Stimulated activated naive CD8-positive, alpha-beta T cell treated with anti-CD3 and anti-CD28 coated beads, Interleukin-15, amount 100 ng/mL, for 72 hours (primary cell): ENCODE measurements at regions not wholly inside any gene's neighbourhood (a gene's known extent, or its start where the extent isn't known, plus 50 kb on each side); places are given as distances from the start of the nearest gene placed in this dataset.
A peak's percentile ranks its signal among the peaks of the same experiment; 100 is the strongest.

Experiments used
- ATAC-seq: fragments of 150-1000 bp; cut with Tn5 transposase; 2 replicates; pipeline ENCODE4 v1.10.0; 2021; ENCODE audit warnings: mild to moderate bottlenecking, moderate library complexity
- DNase-seq, 2 donors: peaks; one replicate each; pipeline ENCODE4 v3.0.0; 2021 to 2022
- H3K27ac Mint-ChIP-seq, 2 donors: one replicate each; pipeline ENCODE4 v1.8.0; 2022; ENCODE audit warnings: mild to moderate bottlenecking in 2 of 2, mixed read lengths in 2 of 2, moderate library complexity in 2 of 2
- H3K27me3 Mint-ChIP-seq: one replicate; pipeline ENCODE4 v1.8.0; 2022; ENCODE audit warnings: mixed read lengths
- H3K4me1 Mint-ChIP-seq: one replicate; pipeline ENCODE4 v1.8.0; 2022; ENCODE audit warnings: mild to moderate bottlenecking, mixed read lengths
- H3K4me3 Mint-ChIP-seq, 2 donors: one replicate each; pipeline ENCODE4 v1.8.0; 2022; ENCODE audit warnings: mild to moderate bottlenecking in 2 of 2, mixed read lengths in 2 of 2, moderate library complexity in 1 of 2
- H3K9me3 Mint-ChIP-seq, 2 donors: one replicate each; pipeline ENCODE4 v1.8.0; 2022; ENCODE audit warnings: mixed read lengths in 2 of 2

- ATAC-seq (no peak), DNase-seq (no peak)
- Mint-ChIP-seq H3K27ac (no peak overlapping the region), H3K27me3 (peaks cover 13% of the 10 kb centered on the region), H3K9me3 (no peaks in the 10 kb centered on the region), H3K4me3 (no peak overlapping the region), H3K4me1 (no peaks in the 10 kb centered on the region)
Observed at GRCh38 chr20:54272901-54273488, 65.1 kb downstream of the PFDN4 start.

- no peaks in the 10 kb centered on the region for H3K27me3 Mint-ChIP-seq
- H3K27ac Mint-ChIP-seq = no peak overlapping the region
- no peak for ATAC-seq
- H3K9me3 Mint-ChIP-seq = no peaks in the 10 kb centered on the region
- DNase-seq = no peak
- H3K4me1 Mint-ChIP-seq = no peaks in the 10 kb centered on the region
- no peak overlapping the region for H3K4me3 Mint-ChIP-seq
Observed at GRCh38 chr20:54275359-54276111, 67.6 kb downstream of the PFDN4 start.

- Mint-ChIP-seq H3K9me3 (no peaks in the 10 kb centered on the region), H3K27me3 (no peaks in the 10 kb centered on the region), H3K4me1 (no peaks in the 10 kb centered on the region), H3K4me3 (no peak overlapping the region), H3K27ac (peak overlapping the region in 1 of 2 donors; percentile 41)
- DNase-seq (no peak), ATAC-seq (no peak)
Observed at GRCh38 chr20:54276577-54277169, 68.8 kb downstream of the PFDN4 start.

GRCh38 chr20:54278262-54278661 is 70.4 kb downstream of the PFDN4 start:
- Mint-ChIP-seq H3K27me3 (no peaks in the 10 kb centered on the region), H3K4me3 (no peak overlapping the region), H3K9me3 (peaks cover 0 to 5% of the 10 kb centered on the region in 2 donors), H3K27ac (no peak overlapping the region), H3K4me1 (no peaks in the 10 kb centered on the region)
- DNase-seq (no peak), ATAC-seq (no peak)

- DNase-seq (no peak), ATAC-seq (no peak)
- no peak overlapping the region for H3K27ac Mint-ChIP-seq
- peaks cover 8 to 10% of the 10 kb centered on the region in 2 donors for H3K9me3 Mint-ChIP-seq
- peaks cover 16% of the 10 kb centered on the region for H3K4me1 Mint-ChIP-seq
- peaks cover 3% of the 10 kb centered on the region for H3K27me3 Mint-ChIP-seq
- no peak overlapping the region for H3K4me3 Mint-ChIP-seq
Observed at GRCh38 chr20:54282625-54283024, 74.7 kb downstream of the PFDN4 start.

- Mint-ChIP-seq H3K27ac (peak overlapping the region in 1 of 2 donors; percentile 53), H3K4me3 (no peak overlapping the region), H3K9me3 (peaks cover 10 to 15% of the 10 kb centered on the region in 2 donors), H3K27me3 (peaks cover 8% of the 10 kb centered on the region), H3K4me1 (peaks cover 20% of the 10 kb centered on the region)
- no peak for ATAC-seq
- no peak for DNase-seq
Observed at GRCh38 chr20:54283253-54283652, 75.4 kb downstream of the PFDN4 start.

- Mint-ChIP-seq H3K4me1 (peaks cover 20% of the 10 kb centered on the region), H3K9me3 (peaks cover 10 to 16% of the 10 kb centered on the region in 2 donors), H3K27ac (peak overlapping the region; percentile 97 to 98), H3K27me3 (peaks cover 8% of the 10 kb centered on the region), H3K4me3 (peak overlapping the region; percentile 59 to 76)
- ATAC-seq (peak; percentile 95), DNase-seq (peak; percentile 33 to 47)
Observed at GRCh38 chr20:54284928-54285704, 77.2 kb downstream of the PFDN4 start.

- no peak for ATAC-seq
- peak in 1 of 2 donors; percentile 20 for DNase-seq
- Mint-ChIP-seq H3K4me3 (no peak overlapping the region), H3K4me1 (peaks cover 35% of the 10 kb centered on the region), H3K27ac (no peak overlapping the region), H3K27me3 (peaks cover 31% of the 10 kb centered on the region), H3K9me3 (peaks cover 0 to 9% of the 10 kb centered on the region in 2 donors)
Observed at GRCh38 chr20:54290636-54291035, 82.7 kb downstream of the PFDN4 start.

GRCh38 chr20:54291339-54292010 is 83.6 kb downstream of the PFDN4 start:
- Mint-ChIP-seq H3K9me3 (peaks cover 0 to 9% of the 10 kb centered on the region in 2 donors), H3K27me3 (peaks cover 40% of the 10 kb centered on the region), H3K4me1 (peaks cover 30% of the 10 kb centered on the region), H3K4me3 (no peak overlapping the region), H3K27ac (no peak overlapping the region)
- DNase-seq (no peak), ATAC-seq (no peak)

GRCh38 chr20:54292185-54292584 is 84.3 kb downstream of the PFDN4 start:
- no peak overlapping the region for H3K4me3 Mint-ChIP-seq
- peaks cover 0 to 9% of the 10 kb centered on the region in 2 donors for H3K9me3 Mint-ChIP-seq
- H3K27ac Mint-ChIP-seq = peak overlapping the region in 1 of 2 donors; percentile 30
- DNase-seq (no peak), ATAC-seq (no peak)
- H3K4me1 Mint-ChIP-seq = peaks cover 30% of the 10 kb centered on the region
- H3K27me3 Mint-ChIP-seq = peaks cover 47% of the 10 kb centered on the region

GRCh38 chr20:54293526-54293925 is 85.6 kb downstream of the PFDN4 start:
- Mint-ChIP-seq H3K4me1 (peaks cover 24% of the 10 kb centered on the region), H3K9me3 (no peaks in the 10 kb centered on the region), H3K4me3 (no peak overlapping the region), H3K27ac (no peak overlapping the region), H3K27me3 (peaks cover 41% of the 10 kb centered on the region)
- DNase-seq = no peak
- ATAC-seq = no peak

- ATAC-seq (no peak), DNase-seq (no peak)
- Mint-ChIP-seq H3K27ac (no peak overlapping the region), H3K4me3 (no peak overlapping the region), H3K4me1 (peaks cover 24% of the 10 kb centered on the region), H3K9me3 (no peaks in the 10 kb centered on the region), H3K27me3 (peaks cover 41% of the 10 kb centered on the region)
Observed at GRCh38 chr20:54294094-54294493, 86.2 kb downstream of the PFDN4 start.

GRCh38 chr20:54295686-54296085 is 87.8 kb downstream of the PFDN4 start:
- H3K9me3 Mint-ChIP-seq = no peaks in the 10 kb centered on the region
- no peak overlapping the region for H3K27ac Mint-ChIP-seq
- DNase-seq (no peak), ATAC-seq (no peak)
- H3K27me3 Mint-ChIP-seq = peaks cover 50% of the 10 kb centered on the region
- H3K4me1 Mint-ChIP-seq = peaks cover 19% of the 10 kb centered on the region
- no peak overlapping the region for H3K4me3 Mint-ChIP-seq

GRCh38 chr20:54305421-54305820 is 97.5 kb downstream of the PFDN4 start:
- Mint-ChIP-seq H3K4me3 (no peak overlapping the region), H3K27me3 (peaks cover 20% of the 10 kb centered on the region), H3K9me3 (no peaks in the 10 kb centered on the region), H3K27ac (no peak overlapping the region), H3K4me1 (peaks cover 21% of the 10 kb centered on the region)
- DNase-seq = no peak
- no peak for ATAC-seq
